Hematopoietic multipotent progenitor cell treated with erythropoietin and hydrocortisone succinate and interleukin-3 and kit ligand, for 6 days (in vitro differentiated cells): ENCODE measurements at regions not wholly inside any gene's neighbourhood (a gene's known extent, or its start where the extent isn't known, plus 50 kb on each side); places are given as distances from the start of the nearest gene placed in this dataset.
"Not testable (repeated sequence)": the region's sequence is repeated elsewhere in the genome, so short reads cannot be mapped to it uniquely, and the experiment has no call there.

Source experiments
- DNase-seq: peaks from one replicate; pipeline ENCODE4 v3.0.0-alpha.2; 2015

DNA sequence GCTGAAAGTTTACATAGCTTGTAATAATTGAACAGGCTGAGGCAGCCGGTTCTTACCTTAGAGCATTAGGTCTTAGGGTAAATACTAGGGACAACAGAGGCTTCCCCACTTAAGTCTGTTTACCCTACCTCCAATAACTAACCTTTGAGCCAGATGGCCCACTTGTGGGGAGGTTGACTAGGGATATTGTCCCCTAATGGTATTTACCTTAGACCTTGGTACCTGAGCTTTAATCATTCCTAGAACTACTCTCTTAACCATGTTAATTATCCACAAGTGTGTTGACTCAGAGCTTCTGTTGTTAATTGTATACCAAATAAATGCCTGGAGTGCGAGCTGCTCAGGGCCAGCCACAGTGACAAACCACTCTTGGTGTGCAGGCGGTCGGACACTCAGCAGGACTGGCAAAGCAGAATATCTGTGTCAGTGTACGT, 299.2 kb downstream of the TRIML1 start:
- not testable (repeated sequence) for DNase-seq

- DNase-seq, result no peak
Measured at GRCh38 chr4:188439641-188440311, 300.5 kb downstream of the TRIML1 start.

GRCh38 chr4:188444500-188444899, 305.3 kb downstream of the TRIML1 start:
- no peak for DNase-seq

- not testable (repeated sequence) for DNase-seq
Measured at GRCh38 chr4:188448996-188449395, 309.8 kb downstream of the TRIML1 start.

- DNase-seq, result no peak
Measured at GRCh38 chr4:188450571-188450970, 311.3 kb downstream of the TRIML1 start.

DNA sequence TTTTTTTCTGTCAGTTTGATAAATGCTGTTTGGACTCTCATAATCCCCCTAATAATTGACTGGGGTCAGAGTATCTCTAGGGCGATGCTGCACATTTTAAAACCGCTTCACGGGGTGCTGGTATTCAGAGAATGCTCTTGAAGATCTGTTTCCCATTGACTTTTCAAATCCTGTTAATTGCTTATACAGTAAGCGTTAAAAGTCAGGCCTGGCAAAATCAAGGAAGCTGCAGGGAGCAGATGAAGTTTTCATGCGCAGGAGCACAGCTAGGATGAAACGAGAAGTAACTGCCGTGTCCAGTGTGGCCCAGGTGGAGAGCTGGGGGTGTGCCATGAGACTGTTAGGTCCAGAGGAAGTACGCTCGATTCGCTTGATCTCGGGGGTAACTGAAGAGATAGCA, 312.9 kb downstream of the TRIML1 start:
- no peak for DNase-seq

DNA sequence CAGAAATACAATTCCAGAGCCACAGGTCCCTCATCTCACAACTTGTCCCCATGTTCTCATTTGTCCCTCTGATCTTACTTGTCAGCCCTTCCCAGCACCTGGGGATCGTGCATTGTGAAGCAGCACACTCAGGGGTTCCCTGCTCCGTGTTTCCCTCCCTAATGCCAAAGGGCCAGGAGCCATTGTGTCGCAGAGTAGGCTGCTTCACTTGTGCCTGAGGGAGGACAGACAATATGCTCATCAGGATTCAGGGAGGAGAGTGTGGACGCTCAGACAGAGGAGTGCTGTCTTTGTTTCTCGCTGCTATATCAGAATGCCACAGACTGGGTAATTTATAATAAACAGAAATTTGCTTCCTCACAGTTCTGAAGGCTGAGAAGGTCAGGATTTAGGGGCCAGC, 315.3 kb downstream of the TRIML1 start:
- no peak for DNase-seq

DNA sequence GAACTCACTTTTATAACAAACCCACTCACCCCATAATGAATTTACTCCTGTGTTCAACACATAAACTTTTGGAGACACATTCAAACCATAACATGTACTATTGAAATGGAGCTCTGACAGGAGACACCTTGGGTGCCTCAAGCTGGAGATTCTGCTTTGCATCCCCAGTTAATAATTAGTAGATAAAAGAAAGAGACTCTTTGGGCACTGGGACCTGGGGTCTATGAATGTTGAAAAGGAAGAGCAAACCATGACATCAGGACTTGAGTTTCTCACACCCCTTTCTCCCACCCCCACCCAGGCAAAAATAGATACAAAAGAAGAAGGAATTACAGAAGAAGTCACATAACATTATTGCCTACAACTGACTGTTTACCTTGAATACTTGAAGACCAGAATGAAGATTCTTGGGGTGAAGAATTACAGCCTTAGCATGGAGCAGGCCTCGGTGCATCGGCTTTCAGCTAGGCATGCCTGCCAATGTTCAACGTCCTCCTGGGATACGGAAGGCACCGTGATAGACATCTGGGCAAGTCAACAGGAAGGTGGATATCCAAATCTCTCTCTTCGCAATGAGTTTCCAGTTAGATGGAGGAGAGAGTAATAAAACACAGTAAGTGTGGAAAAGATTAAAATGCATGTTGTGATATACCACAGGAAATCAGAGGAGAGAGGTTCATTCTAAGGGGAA, 316.0 kb downstream of the TRIML1 start:
- DNase-seq, result no peak

GRCh38 chr4:188459381-188459780, 320.1 kb downstream of the TRIML1 start:
- DNase-seq, result no peak

GRCh38 chr4:188463909-188464308, 324.7 kb downstream of the TRIML1 start:
- DNase-seq, result no peak

DNA sequence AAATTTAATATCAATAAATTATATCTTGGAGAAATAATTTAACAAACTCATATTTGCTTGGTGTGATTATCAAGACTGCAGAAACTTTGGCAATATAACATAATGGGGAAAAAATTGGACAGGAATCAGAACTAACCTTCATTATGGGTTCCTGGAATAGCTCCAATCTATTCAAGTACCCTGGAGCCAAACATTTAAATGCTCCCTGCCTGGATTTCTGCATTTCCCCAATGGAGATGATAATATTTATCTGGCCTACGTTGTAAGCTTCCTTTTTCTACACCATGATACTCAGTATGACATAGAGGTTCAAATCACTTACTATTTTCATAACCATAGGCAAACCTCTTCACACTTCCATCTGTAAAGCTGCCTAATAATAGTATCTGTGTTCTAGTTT, 326.8 kb downstream of the TRIML1 start:
- DNase-seq, result no peak

GRCh38 chr4:188484256-188484655, 345.0 kb downstream of the TRIML1 start:
- no peak for DNase-seq

- no peak for DNase-seq
Measured at GRCh38 chr4:188485906-188486305, 346.7 kb downstream of the TRIML1 start.

DNA sequence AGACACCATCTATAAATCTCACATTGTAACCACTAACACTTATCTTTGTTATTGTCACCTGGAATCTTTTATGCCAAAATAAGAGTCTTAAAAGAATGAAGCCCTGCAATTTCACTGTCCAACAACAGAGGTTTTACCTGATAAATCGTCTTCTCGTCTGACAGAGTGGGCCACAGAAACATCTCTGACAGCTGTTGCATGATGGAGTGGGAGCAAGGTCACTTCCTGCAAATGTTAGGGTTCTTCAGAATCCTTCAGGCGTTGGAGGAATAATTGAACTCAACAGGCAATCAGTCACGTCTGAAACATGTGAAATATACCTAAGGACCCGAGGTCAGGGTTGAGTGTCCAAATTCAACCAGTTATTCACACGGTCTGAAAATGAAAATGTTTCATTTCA, 353.6 kb downstream of the TRIML1 start:
- no peak for DNase-seq

DNA sequence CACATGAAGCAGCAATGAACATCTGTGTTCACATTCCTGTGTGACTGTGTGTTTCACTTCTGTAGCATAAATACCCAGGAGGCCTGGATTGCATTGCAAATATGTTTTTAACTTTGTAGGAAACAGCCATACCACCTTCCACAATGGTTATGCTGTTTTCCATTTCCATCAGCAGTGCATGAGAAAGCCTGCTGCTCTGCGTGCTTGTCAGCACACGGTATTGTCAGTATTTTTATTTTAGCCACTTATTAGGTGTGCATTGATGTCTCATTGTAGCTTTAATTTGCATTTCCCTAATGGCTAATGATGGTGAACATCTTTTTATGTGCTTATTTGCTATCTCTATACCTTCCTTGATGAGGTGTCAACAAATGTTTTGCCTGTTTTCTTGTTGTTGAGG, 355.9 kb downstream of the TRIML1 start:
- DNase-seq, result no peak

DNA sequence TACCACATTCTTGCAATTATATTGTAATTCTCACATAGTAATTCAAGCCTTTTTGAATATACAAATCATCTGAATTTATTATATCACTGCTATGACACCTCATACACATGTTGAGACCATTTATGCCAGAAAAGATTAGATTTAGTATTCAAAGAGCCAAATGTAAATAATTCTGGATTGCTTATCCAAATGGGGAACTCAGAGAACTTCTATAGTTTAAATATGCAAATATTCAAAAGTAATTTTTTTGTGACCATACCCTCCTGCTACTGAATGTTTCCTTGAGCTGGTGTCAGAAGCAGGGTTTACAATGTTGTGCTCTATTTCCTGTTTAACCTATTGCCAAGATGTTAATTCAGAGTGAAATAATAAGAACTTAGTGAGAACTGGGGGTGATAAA, 372.2 kb downstream of the TRIML1 start:
- no peak for DNase-seq

GRCh38 chr4:188532751-188533150, 393.5 kb downstream of the TRIML1 start:
- no peak for DNase-seq

- DNase-seq, result no peak
Measured at GRCh38 chr4:188534297-188534696, 395.1 kb downstream of the TRIML1 start.

- no peak for DNase-seq
Measured at GRCh38 chr4:188534917-188535316, 395.7 kb downstream of the TRIML1 start.

- no peak for DNase-seq
Measured at GRCh38 chr4:188536826-188537225, 397.6 kb downstream of the TRIML1 start.

GRCh38 chr4:188550296-188550695, 411.1 kb downstream of the TRIML1 start:
- no peak for DNase-seq

GRCh38 chr4:188551156-188551555, 411.9 kb downstream of the TRIML1 start:
- no peak for DNase-seq

GRCh38 chr4:188552741-188553275, 413.6 kb downstream of the TRIML1 start:
- DNase-seq, result no peak

DNA sequence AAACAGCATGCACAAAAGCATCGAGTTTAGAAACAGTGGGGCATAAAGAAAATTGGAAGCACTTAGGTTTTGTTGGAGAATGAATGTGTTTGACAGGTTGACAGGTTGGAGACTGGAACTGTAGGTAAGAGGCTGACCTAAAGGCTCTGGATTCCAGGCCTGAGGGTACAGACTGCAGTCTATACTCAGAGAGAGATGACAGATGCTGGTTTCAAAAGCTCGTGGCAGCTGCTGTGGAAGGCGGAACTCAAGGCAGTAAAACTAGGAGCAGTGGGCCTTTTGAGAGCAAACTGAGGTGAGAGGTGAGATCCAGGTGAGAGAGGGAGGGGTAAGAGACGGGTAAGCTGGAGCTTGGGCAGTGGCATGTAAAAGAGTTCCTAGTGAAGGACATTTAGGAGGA, 415.2 kb downstream of the TRIML1 start:
- no peak for DNase-seq

GRCh38 chr4:188573104-188573503, 433.9 kb downstream of the TRIML1 start:
- no peak for DNase-seq
